ENCODE measurements at regions not wholly inside any gene's neighbourhood (a gene's known extent, or its start where the extent isn't known, plus 50 kb on each side); places are given as distances from the start of the nearest gene placed in this dataset.
A peak's percentile ranks its signal among the peaks of the same experiment; 100 is the strongest.

DNA sequence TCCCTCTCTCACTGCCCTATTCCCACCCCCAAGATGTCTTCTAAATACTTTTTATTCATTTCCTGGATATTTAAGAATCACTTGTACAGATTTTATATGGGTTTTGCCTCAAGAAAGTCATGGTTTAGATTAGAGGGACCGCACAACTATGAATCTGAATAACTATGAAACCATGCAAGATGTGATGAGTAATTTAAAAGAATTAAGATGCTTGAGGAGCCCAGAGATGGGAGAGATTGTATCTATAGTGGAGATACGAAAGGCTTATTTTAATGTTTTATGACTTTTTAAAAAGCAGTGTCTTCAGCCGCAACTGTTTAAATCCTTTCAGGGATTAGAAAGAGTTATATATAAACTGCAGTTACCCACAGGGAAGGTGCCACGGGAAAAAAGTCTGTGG, 324.1 kb downstream of the LPIN1 start:
- no peak overlapping the region for H2AFZ ChIP-seq (ENCODE audit: low read length)
- no peak overlapping the region for H3K4me3 ChIP-seq (ENCODE audit: insufficient read depth, low read length)
- DNase-seq (ENCODE audit: insufficient read length, low spot score, missing footprints): peak; percentile 66
- no peaks in the 10 kb centered on the region for H3K9me3 ChIP-seq (ENCODE audit: low read depth, low read length)
- no peak overlapping the region for H3K27ac ChIP-seq (ENCODE audit: low read depth, low read length)
- no peaks in the 10 kb centered on the region for H3K79me2 ChIP-seq (ENCODE audit: insufficient read depth, low read length)
- no peak overlapping the region for H3K4me2 ChIP-seq (ENCODE audit: insufficient read depth, low read length)
- no peaks in the 10 kb centered on the region for H3K27me3 ChIP-seq (ENCODE audit: insufficient read depth, low read length)
- H3K4me1 ChIP-seq (ENCODE audit: insufficient read depth, low read length): peaks cover 2% of the 10 kb centered on the region
- TF ChIP-seq, protein P1, sequence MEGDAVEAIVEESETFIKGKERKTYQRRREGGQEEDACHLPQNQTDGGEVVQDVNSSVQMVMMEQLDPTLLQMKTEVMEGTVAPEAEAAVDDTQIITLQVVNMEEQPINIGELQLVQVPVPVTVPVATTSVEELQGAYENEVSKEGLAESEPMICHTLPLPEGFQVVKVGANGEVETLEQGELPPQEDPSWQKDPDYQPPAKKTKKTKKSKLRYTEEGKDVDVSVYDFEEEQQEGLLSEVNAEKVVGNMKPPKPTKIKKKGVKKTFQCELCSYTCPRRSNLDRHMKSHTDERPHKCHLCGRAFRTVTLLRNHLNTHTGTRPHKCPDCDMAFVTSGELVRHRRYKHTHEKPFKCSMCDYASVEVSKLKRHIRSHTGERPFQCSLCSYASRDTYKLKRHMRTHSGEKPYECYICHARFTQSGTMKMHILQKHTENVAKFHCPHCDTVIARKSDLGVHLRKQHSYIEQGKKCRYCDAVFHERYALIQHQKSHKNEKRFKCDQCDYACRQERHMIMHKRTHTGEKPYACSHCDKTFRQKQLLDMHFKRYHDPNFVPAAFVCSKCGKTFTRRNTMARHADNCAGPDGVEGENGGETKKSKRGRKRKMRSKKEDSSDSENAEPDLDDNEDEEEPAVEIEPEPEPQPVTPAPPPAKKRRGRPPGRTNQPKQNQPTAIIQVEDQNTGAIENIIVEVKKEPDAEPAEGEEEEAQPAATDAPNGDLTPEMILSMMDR (IDR thresholded peaks at IDR 0.05; ENCODE audit: extremely low read depth, low read depth, low read length): no peak
- no peaks in the 10 kb centered on the region for H4K20me1 ChIP-seq (ENCODE audit: insufficient read depth, low read length)
- H3K36me3 ChIP-seq (ENCODE audit: insufficient read depth, low read length): no peaks in the 10 kb centered on the region

DNA sequence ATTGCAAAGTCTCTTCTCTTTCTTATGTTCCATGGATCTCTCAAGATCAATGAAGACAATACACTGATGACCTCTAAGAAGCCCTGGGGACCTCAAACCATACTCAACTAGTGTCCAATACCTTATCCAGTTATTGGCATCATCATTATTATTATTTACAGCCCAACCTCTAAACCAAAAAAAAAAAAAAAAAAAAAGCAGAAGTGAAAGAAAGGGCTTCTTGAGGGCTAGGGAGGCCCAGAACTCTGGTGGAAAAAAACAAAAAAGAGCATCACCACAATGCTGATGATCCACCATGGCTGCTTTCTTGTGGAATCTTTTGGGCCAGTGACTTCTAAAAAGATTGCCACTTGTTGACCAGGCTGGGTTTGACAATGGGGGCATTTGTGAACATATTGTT, 324.9 kb downstream of the LPIN1 start:
- TF ChIP-seq, protein P1 (IDR thresholded peaks at IDR 0.05; ENCODE audit: extremely low read depth, low read depth, low read length): no peak
- DNase-seq (ENCODE audit: insufficient read length, low spot score, missing footprints): no peak
- no peaks in the 10 kb centered on the region for H3K79me2 ChIP-seq (ENCODE audit: insufficient read depth, low read length)
- no peak overlapping the region for H3K4me2 ChIP-seq (ENCODE audit: insufficient read depth, low read length)
- H3K27me3 ChIP-seq (ENCODE audit: insufficient read depth, low read length): no peaks in the 10 kb centered on the region
- no peak overlapping the region for H2AFZ ChIP-seq (ENCODE audit: low read length)
- no peaks in the 10 kb centered on the region for H3K9me3 ChIP-seq (ENCODE audit: low read depth, low read length)
- H3K4me1 ChIP-seq (ENCODE audit: insufficient read depth, low read length): peaks cover 2% of the 10 kb centered on the region
- H3K27ac ChIP-seq (ENCODE audit: low read depth, low read length): no peak overlapping the region
- no peak overlapping the region for H3K4me3 ChIP-seq (ENCODE audit: insufficient read depth, low read length)
- no peaks in the 10 kb centered on the region for H3K36me3 ChIP-seq (ENCODE audit: insufficient read depth, low read length)
- H4K20me1 ChIP-seq (ENCODE audit: insufficient read depth, low read length): no peaks in the 10 kb centered on the region

DNA sequence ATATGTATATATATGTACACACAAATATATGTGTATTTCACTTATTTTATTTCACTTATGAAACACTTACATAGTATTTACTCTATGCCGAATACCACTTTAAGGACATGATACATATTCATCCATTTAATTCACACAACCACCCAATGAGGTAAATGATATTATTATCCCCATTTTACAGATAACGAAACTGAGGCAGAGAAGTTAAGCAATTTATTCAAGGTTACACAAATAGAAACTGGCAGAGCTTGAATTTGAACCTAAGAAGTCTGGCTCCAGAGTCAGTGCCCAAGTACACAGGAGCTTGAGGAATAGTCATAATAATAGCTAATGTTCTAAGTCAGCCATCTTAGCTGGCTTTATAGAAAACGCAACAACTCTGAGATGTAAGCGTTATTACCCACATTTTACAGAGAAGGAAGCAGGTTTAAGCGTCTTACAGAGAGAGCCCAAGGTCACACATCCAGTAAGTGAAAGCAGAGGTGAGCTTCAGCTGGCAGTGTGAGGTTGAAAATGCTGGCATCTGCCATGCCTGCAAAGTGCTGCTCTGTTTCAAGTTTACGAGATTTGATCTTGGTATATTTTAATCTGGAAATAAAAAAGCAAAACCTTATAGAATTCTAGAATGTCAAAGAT, 326.9 kb downstream of the LPIN1 start:
- no peak for DNase-seq (ENCODE audit: insufficient read length, low spot score, missing footprints)

DNA sequence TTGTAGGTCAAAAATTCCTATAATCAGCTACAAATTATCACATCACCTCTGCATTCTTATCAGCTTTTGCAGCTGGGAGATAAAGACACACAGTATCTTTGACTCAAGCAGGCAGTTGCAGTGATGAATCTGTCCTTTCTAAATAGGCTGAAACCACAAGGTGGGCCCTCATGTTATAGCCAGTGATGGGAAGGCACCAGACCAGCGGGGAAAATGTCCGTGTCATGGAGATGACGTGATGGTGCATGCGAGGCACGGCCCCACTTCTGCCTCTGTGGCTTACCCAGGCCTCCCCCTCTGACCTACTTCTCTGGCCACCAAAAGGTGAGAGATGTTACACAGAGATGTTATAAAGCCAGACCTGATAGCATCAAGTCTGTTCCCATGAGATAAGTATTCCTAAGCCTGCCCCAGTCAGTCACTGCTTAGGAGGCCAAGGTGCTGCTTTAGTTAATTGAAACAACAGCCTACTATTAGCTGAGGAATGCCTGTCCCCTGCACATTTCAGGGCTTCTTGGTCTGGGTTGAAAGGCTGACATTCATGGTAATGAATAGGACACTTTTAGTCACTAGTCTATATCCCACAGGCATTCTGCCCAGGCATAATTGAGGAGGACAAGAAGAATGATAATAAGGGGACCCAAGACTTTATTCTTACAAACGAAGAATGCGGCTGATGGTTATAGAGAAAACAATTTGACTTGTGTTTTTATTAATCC, 327.9 kb downstream of the LPIN1 start:
- Histone ChIP-seq H3K9me3 (ENCODE audit: low read depth, low read length) (no peaks in the 10 kb centered on the region), H3K4me2 (ENCODE audit: insufficient read depth, low read length) (no peak overlapping the region), H3K4me1 (ENCODE audit: insufficient read depth, low read length) (peaks cover 2% of the 10 kb centered on the region), H4K20me1 (ENCODE audit: insufficient read depth, low read length) (no peaks in the 10 kb centered on the region), H2AFZ (ENCODE audit: low read length) (no peak overlapping the region), H3K4me3 (ENCODE audit: insufficient read depth, low read length) (no peak overlapping the region), H3K79me2 (ENCODE audit: insufficient read depth, low read length) (no peaks in the 10 kb centered on the region), H3K27ac (ENCODE audit: low read depth, low read length) (no peak overlapping the region), H3K27me3 (ENCODE audit: insufficient read depth, low read length) (no peaks in the 10 kb centered on the region), H3K36me3 (ENCODE audit: insufficient read depth, low read length) (no peaks in the 10 kb centered on the region)
- TF ChIP-seq, protein P1 (IDR thresholded peaks at IDR 0.05; ENCODE audit: extremely low read depth, low read depth, low read length): no peak
- no peak for DNase-seq (ENCODE audit: insufficient read length, low spot score, missing footprints)

More for the DNA sequence above, 326.9 kb downstream of the LPIN1 start:
- H3K27ac ChIP-seq (ENCODE audit: low read depth, low read length): no peak overlapping the region
- TF ChIP-seq, protein P1 (IDR thresholded peaks at IDR 0.05; ENCODE audit: extremely low read depth, low read depth, low read length): no peak
- H3K79me2 ChIP-seq (ENCODE audit: insufficient read depth, low read length): no peaks in the 10 kb centered on the region
- H3K4me1 ChIP-seq (ENCODE audit: insufficient read depth, low read length): peaks cover 2% of the 10 kb centered on the region
- H3K9me3 ChIP-seq (ENCODE audit: low read depth, low read length): no peaks in the 10 kb centered on the region
- H3K4me2 ChIP-seq (ENCODE audit: insufficient read depth, low read length): no peak overlapping the region
- no peak overlapping the region for H3K4me3 ChIP-seq (ENCODE audit: insufficient read depth, low read length)
- no peaks in the 10 kb centered on the region for H3K36me3 ChIP-seq (ENCODE audit: insufficient read depth, low read length)
- no peaks in the 10 kb centered on the region for H4K20me1 ChIP-seq (ENCODE audit: insufficient read depth, low read length)
- H2AFZ ChIP-seq (ENCODE audit: low read length): no peak overlapping the region
- H3K27me3 ChIP-seq (ENCODE audit: insufficient read depth, low read length): no peaks in the 10 kb centered on the region
